K562 (cell line): ENCODE measurements at regions not wholly inside any gene's neighbourhood (a gene's known extent, or its start where the extent isn't known, plus 50 kb on each side); places are given as distances from the start of the nearest gene placed in this dataset.

Experiments used
- ATAC-seq: fragments of 200-7000 bp; cut with Tn5 transposase; 3 replicates; pipeline ENCODE4 v1.9.1; 2020; ENCODE audit warnings: moderate library complexity
- BruUV-seq: library from RNA; stranded (reverse); fragments of 400-500 nt; replicated peaks from 2 replicates; lab custom pipeline; 2021; lab: Mats Ljungman, UMichigan
- CTCF ChIA-PET: fragments of 300-600 bp; formaldehyde crosslinking; extraction: SDS; loops from one replicate; lab custom pipeline; 2021; ENCODE audit warnings: low intra/inter-chr PET ratio; lab: Yijun Ruan, JAX
- POLR2A ChIA-PET: fragments of 300-600, 350-650 bp; sonication (Branson Sonifier 250); formaldehyde crosslinking; extraction: SDS; loops from one replicate; lab custom pipeline; 2021; ENCODE audit warnings: antibody characterized with exemption, inconsistent platforms; lab: Yijun Ruan, JAX
- DNase-seq, 4 experiments: peaks; one replicate each; pipeline versions ENCODE4 v3.0.0 to v3.0.0-alpha.2; 2011 to 2018; ENCODE audit warnings: low spot score in 3 of 4, mixed read lengths in 3 of 4; ENCODE audit errors: extremely low read depth in 1 of 4
- FAIRE-seq: peaks from 2 replicates; lab custom pipeline; 2011; peaks lifted over from hg19 to GRCh38; lab: Jason Lieb, UNC
- H2AFZ ChIP-seq: 2 replicates; pipeline ENCODE4 v1.6.0; 2011; ENCODE audit warnings: low read depth, low read length, control low read depth, inconsistent platforms
- H3K27ac ChIP-seq: fragments of 200-600 bp; 3 replicates; pipeline ENCODE4 v1.8.0; 2011; ENCODE audit warnings: low read depth, mild to moderate bottlenecking, control low read depth, inconsistent platforms, low read length, moderate library complexity, mixed read lengths; ENCODE audit errors: extremely low read depth
- H3K27me3 ChIP-seq, 2 experiments: fragments of 300-600 bp in 1 of 2; 2 replicates in 1 of 2; 3 replicates in 1 of 2; pipeline versions ENCODE4 v1.6.0 to v1.8.0; 2011; ENCODE audit warnings: inconsistent platforms in 2 of 2, low read length in 2 of 2, mild to moderate bottlenecking in 1 of 2, mixed read lengths in 1 of 2, moderate library complexity in 1 of 2; ENCODE audit not compliant: control insufficient read depth in 2 of 2, insufficient read depth in 2 of 2
- H3K36me3 ChIP-seq: fragments of 300-600 bp; 3 replicates; pipeline ENCODE4 v1.8.0; 2011; ENCODE audit warnings: mild to moderate bottlenecking, low read length, inconsistent platforms; ENCODE audit not compliant: control insufficient read depth, insufficient read depth
- H3K4me1 ChIP-seq, 2 experiments: fragments of 200-600 bp in 1 of 2; replicated peaks in 1 of 2; 2 replicates in 1 of 2; 3 replicates in 1 of 2; pipeline versions ENCODE4 v1.5.1 to v1.8.0; 2011; ENCODE audit warnings: inconsistent platforms in 2 of 2, low read length in 2 of 2, mild to moderate bottlenecking in 1 of 2, mixed read lengths in 1 of 2, moderate library complexity in 1 of 2; ENCODE audit not compliant: control insufficient read depth in 2 of 2, insufficient read depth in 2 of 2
- H3K4me2 ChIP-seq: 2 replicates; pipeline ENCODE4 v1.6.1; 2011; ENCODE audit warnings: low read length, control low read depth, inconsistent platforms, mixed read lengths; ENCODE audit not compliant: insufficient read depth
- H3K4me3 ChIP-seq: fragments of 200-600 bp; sonication (generic), shearing (Covaris generic); 2 replicates; pipeline ENCODE4 v1.5.1; 2016; ENCODE audit warnings: control low read depth, inconsistent platforms
- H3K79me2 ChIP-seq: fragments of 200-600 bp; 3 replicates; pipeline ENCODE4 v1.8.0; 2011; ENCODE audit warnings: low read length, inconsistent platforms; ENCODE audit not compliant: control insufficient read depth, insufficient read depth
- H3K9ac ChIP-seq, 2 experiments: 2 replicates each; pipeline versions ENCODE4 v1.6.0 to v1.6.1; 2011; ENCODE audit warnings: low read depth in 2 of 2, low read length in 2 of 2, control low read depth in 1 of 2, inconsistent platforms in 1 of 2, mild to moderate bottlenecking in 1 of 2, mixed read lengths in 1 of 2; ENCODE audit not compliant: insufficient read depth in 1 of 2
- H3K9me1 ChIP-seq: one replicate; pipeline ENCODE4 v1.6.0; 2011; ENCODE audit warnings: inconsistent platforms, mild to moderate bottlenecking, low read length, moderate library complexity; ENCODE audit not compliant: control insufficient read depth, insufficient read depth
- H3K9me3 ChIP-seq: replicated peaks from 2 replicates; pipeline ENCODE4 v1.5.1; 2011; ENCODE audit warnings: low read depth, low read length, inconsistent platforms; ENCODE audit not compliant: control insufficient read depth, insufficient read depth
- H4K20me1 ChIP-seq: replicated peaks from 2 replicates; pipeline ENCODE4 v1.6.1; 2011; ENCODE audit warnings: low read length, inconsistent platforms, mixed read lengths; ENCODE audit not compliant: control insufficient read depth, insufficient read depth
- BRCA1 ChIP-seq, 2 experiments: fragments of 450-650 bp in 1 of 2; sonication (generic) in 1 of 2; formaldehyde crosslinking in 1 of 2; IDR thresholded peaks; 2 replicates each; pipeline versions ENCODE4 v1.5.0 to v1.6.1; 2017 to 2020; ENCODE audit warnings: mild to moderate bottlenecking in 1 of 2, missing genetic modification reagents in 1 of 2
- CEBPG ChIP-seq, 3 experiments: fragments of 200-800 bp in 1 of 3; sonication (Bioruptor generic) in 1 of 3; sonication (generic) in 1 of 3; formaldehyde crosslinking in 1 of 3; IDR thresholded peaks in 2 of 3; conservative IDR thresholded peaks in 1 of 3; 2 replicates each; pipeline versions ENCODE4 v1.6.1 to v1.8.0; 2016 to 2022; ENCODE audit warnings: missing compliant biosample characterization in 2 of 3, missing genetic modification characterization in 2 of 3, mild to moderate bottlenecking in 1 of 3, missing genetic modification reagents in 1 of 3
- EGR1 ChIP-seq: fragments of 450-650 bp; conservative IDR thresholded peaks from 2 replicates; pipeline ENCODE4 v1.6.1; 2017; ENCODE audit warnings: mild to moderate bottlenecking
- MCM5 ChIP-seq: fragments of 450-650 bp; IDR thresholded peaks from 2 replicates; pipeline ENCODE4 v1.6.1; 2016; ENCODE audit warnings: low read depth
- MYC ChIP-seq, 2 experiments: fragments of 250-450 bp in 1 of 2; sonication (Bioruptor Pico) in 1 of 2; IDR thresholded peaks; 2 replicates each; pipeline versions ENCODE4 v1.5.1 to v1.6.1; 2012 to 2021; ENCODE audit warnings: low read depth in 2 of 2, borderline replicate concordance in 1 of 2, improper control_type of control experiment in 1 of 2, low read length in 1 of 2, mild to moderate bottlenecking in 1 of 2, moderate library complexity in 1 of 2
- RBM17 ChIP-seq: fragments of 200-400 bp; formaldehyde crosslinking; IDR thresholded peaks from 2 replicates; pipeline ENCODE4 v1.6.1; 2017; ENCODE audit warnings: low read depth, mild to moderate bottlenecking, low read length, borderline replicate concordance
- TAF7 ChIP-seq: fragments of 450-650 bp; IDR thresholded peaks from 2 replicates; pipeline ENCODE4 v1.6.1; 2016; ENCODE audit warnings: missing genetic modification characterization, missing compliant biosample characterization
- ZNF282 ChIP-seq: sonication (generic); formaldehyde crosslinking; IDR thresholded peaks from 2 replicates; pipeline ENCODE4 v1.8.1; 2023; ENCODE audit warnings: missing genetic modification reagents
- WGBS: fragments of 100-300 bp; shearing (Covaris generic); methylation state at CpG from one replicate; pipeline ENCODE4 v1.1.6; 2016; ENCODE audit warnings: low coverage, mixed read lengths; ENCODE audit not compliant: insufficient coverage; ENCODE audit errors: missing lambda C conversion rate; 5-methylcytosine and 5-hydroxymethylcytosine counted together
- in situ Hi-C: fragments of 300-500 bp; cut with MboI; formaldehyde crosslinking; loops from 4 replicates; pipeline ENCODE4 v1.15.0; 2018; ENCODE audit warnings: inconsistent platforms, mixed read lengths
- intact Hi-C: fragments of 100-400 bp; cut with micrococcal nuclease; formaldehyde crosslinking; loops from 2 replicates; pipeline ENCODE4 v1.14.2; 2022
- TF ChIP-seq, protein P1 (sequence below): fragments of 450-650 bp; conservative IDR thresholded peaks from 2 replicates; pipeline ENCODE4 v1.6.1; 2016; ENCODE audit warnings: missing genetic modification characterization, low read depth, mild to moderate bottlenecking, control low read depth, missing compliant biosample characterization

DNA sequence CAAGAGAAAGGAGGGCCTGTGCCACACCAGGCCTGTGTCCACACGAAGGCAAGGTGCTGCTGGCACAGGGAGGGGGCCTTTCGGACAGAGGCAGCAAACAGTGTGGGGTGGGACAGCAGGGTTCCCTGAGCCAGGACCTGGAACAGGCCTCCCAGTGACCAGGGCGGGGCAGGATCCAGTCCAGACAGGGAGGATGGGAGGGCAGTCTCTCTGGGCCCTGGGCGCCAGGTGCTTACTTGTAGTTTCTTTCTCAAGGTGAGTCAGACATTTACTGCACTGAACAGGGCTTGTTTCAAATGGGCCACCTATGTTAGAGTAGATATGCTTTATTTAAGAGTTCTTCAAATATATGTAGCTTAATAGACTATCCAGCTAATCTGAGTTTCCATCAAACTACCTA lies 52.8 kb upstream of the STUM start:
- ATAC-seq, result no peak
- in situ Hi-C loops, result no loop called here
- TF ChIP-seq ZNF282 (CRISPR knock-in tag) (no peak), CEBPG (CRISPR knock-in tag; IDR thresholded peaks at IDR 0.05) (no peak), CEBPG (tag; conservative IDR thresholded peaks at IDR 0.05 in 1 of 2, IDR thresholded peaks at IDR 0.05 in 1 of 2) (no peak), MCM5 (no peak), EGR1 (no peak), BRCA1 (IDR thresholded peaks at IDR 0.05) (no peak), BRCA1 (CRISPR knock-in tag; IDR thresholded peaks at IDR 0.05) (no peak), RBM17 (no peak), TAF7 (tag) (no peak), MYC (IDR thresholded peaks at IDR 0.05; ENCODE audit: low read depth, low read length) (no peak), MYC (CRISPR knock-in tag; IDR thresholded peaks at IDR 0.05; ENCODE audit: borderline replicate concordance, low read depth) (no peak)
- TF ChIP-seq, protein P1, sequence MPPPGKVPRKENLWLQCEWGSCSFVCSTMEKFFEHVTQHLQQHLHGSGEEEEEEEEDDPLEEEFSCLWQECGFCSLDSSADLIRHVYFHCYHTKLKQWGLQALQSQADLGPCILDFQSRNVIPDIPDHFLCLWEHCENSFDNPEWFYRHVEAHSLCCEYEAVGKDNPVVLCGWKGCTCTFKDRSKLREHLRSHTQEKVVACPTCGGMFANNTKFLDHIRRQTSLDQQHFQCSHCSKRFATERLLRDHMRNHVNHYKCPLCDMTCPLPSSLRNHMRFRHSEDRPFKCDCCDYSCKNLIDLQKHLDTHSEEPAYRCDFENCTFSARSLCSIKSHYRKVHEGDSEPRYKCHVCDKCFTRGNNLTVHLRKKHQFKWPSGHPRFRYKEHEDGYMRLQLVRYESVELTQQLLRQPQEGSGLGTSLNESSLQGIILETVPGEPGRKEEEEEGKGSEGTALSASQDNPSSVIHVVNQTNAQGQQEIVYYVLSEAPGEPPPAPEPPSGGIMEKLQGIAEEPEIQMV (tag), result no peak
- no peak for FAIRE-seq
- no peak overlapping the region for H2AFZ ChIP-seq
- ChIA-PET POLR2A (interaction anchor here (1.0 to 1.6 kb wide), 2 partner anchors 10 to 47 kb away, joined by 3 to 5 read pairs; no protein-coding TSS in a partner anchor), CTCF (no interaction called here)
- intact Hi-C loops, result no loop called here
- no peaks in the 10 kb centered on the region for H3K9me1 ChIP-seq
- no peaks in the 10 kb centered on the region for H3K79me2 ChIP-seq
- H3K4me3 ChIP-seq, result no peak overlapping the region
- no peak for DNase-seq
- H4K20me1 ChIP-seq, result peaks cover 4% of the 10 kb centered on the region; the same call in 1 of the 2 replicates
- H3K9me3 ChIP-seq, result no peaks in the 10 kb centered on the region
- no TSS peak for BruUV-seq
- peaks cover 59 to 71% of the 10 kb centered on the region in 2 experiments for H3K27me3 ChIP-seq
- no peaks in the 10 kb centered on the region for H3K4me1 ChIP-seq
- H3K4me2 ChIP-seq, result no peak overlapping the region
- H3K36me3 ChIP-seq, result no peaks in the 10 kb centered on the region
- 5% methylated on average over 4 of the region's 4 CpGs for WGBS
- H3K27ac ChIP-seq, result no peak overlapping the region
- H3K9ac ChIP-seq, result no peak overlapping the region
